ENCODE measurements at regions not wholly inside any gene's neighbourhood (a gene's known extent, or its start where the extent isn't known, plus 50 kb on each side); places are given as distances from the start of the nearest gene placed in this dataset.

- TF ChIP-seq EZH2 (IDR thresholded peaks at IDR 0.05; ENCODE audit: low read length, missing control alignments) (no peak), CTCF (conservative IDR thresholded peaks at IDR 0.05 in 1 of 2, IDR thresholded peaks at IDR 0.05 in 1 of 2; ENCODE audit: low read depth in 1 of 2, low read length in 2 of 2) (no peak)
- H3K27ac ChIP-seq (ENCODE audit: insufficient read depth, low read length) = no peak overlapping the region
- H3K4me1 ChIP-seq (ENCODE audit: control insufficient read depth, extremely low read depth, insufficient read depth, low read length) = no peaks in the 10 kb centered on the region
- H3K9ac ChIP-seq (ENCODE audit: insufficient read depth, low read length) = no peak overlapping the region
- no peak overlapping the region for H3K4me2 ChIP-seq (ENCODE audit: extremely low read depth, insufficient read depth, low read length)
- no peak overlapping the region for H2AFZ ChIP-seq (ENCODE audit: low read length)
- H3K36me3 ChIP-seq (ENCODE audit: control insufficient read depth, insufficient read depth, low read length) = no peaks in the 10 kb centered on the region
- H3K9me3 ChIP-seq (ENCODE audit: control insufficient read depth, insufficient read depth, low read depth, low read length) = no peaks in the 10 kb centered on the region
- DNase-seq (ENCODE audit: low read depth in 2 of 2) = no peak
- no peaks in the 10 kb centered on the region for H4K20me1 ChIP-seq (ENCODE audit: control insufficient read depth, extremely low read depth, insufficient read depth, low read length)
- H3K27me3 ChIP-seq (ENCODE audit: control insufficient read depth, insufficient read depth, low read length) = peaks cover 5% of the 10 kb centered on the region
- H3K79me2 ChIP-seq (ENCODE audit: control insufficient read depth, insufficient read depth, low read length) = no peaks in the 10 kb centered on the region
- no peak overlapping the region for H3K4me3 ChIP-seq (replicated peaks in 1 of 4; ENCODE audit: control extremely low read depth in 1 of 4, insufficient read depth in 1 of 4, low read depth in 3 of 4, low read length in 4 of 4)
These were observed 427.1 kb upstream of the ZMIZ1 start for GRCh38 chr10:78641693-78642092.

- Histone ChIP-seq H3K36me3 (ENCODE audit: control insufficient read depth, insufficient read depth, low read length) (no peaks in the 10 kb centered on the region), H3K4me3 (replicated peaks in 1 of 4; ENCODE audit: control extremely low read depth in 1 of 4, insufficient read depth in 1 of 4, low read depth in 3 of 4, low read length in 4 of 4) (no peak overlapping the region), H3K4me1 (ENCODE audit: control insufficient read depth, extremely low read depth, insufficient read depth, low read length) (no peaks in the 10 kb centered on the region), H3K79me2 (ENCODE audit: control insufficient read depth, insufficient read depth, low read length) (no peaks in the 10 kb centered on the region), H4K20me1 (ENCODE audit: control insufficient read depth, extremely low read depth, insufficient read depth, low read length) (no peaks in the 10 kb centered on the region), H3K27ac (ENCODE audit: insufficient read depth, low read length) (no peak overlapping the region), H3K9me3 (ENCODE audit: control insufficient read depth, insufficient read depth, low read depth, low read length) (no peaks in the 10 kb centered on the region), H3K9ac (ENCODE audit: insufficient read depth, low read length) (no peak overlapping the region), H3K4me2 (ENCODE audit: extremely low read depth, insufficient read depth, low read length) (no peak overlapping the region), H2AFZ (ENCODE audit: low read length) (no peak overlapping the region), H3K27me3 (ENCODE audit: control insufficient read depth, insufficient read depth, low read length) (peaks cover 2% of the 10 kb centered on the region)
- TF ChIP-seq CTCF (conservative IDR thresholded peaks at IDR 0.05 in 1 of 2, IDR thresholded peaks at IDR 0.05 in 1 of 2; ENCODE audit: low read depth in 1 of 2, low read length in 2 of 2) = no peak
- TF ChIP-seq EZH2 (IDR thresholded peaks at IDR 0.05; ENCODE audit: low read length, missing control alignments) = no peak
- DNase-seq (ENCODE audit: low read depth in 2 of 2) = no peak
These were observed 426.4 kb upstream of the ZMIZ1 start for GRCh38 chr10:78642269-78642816.

GRCh38 chr10:78643513-78643912 lies 425.3 kb upstream of the ZMIZ1 start:
- no peak for DNase-seq (ENCODE audit: low read depth in 2 of 2)
- Histone ChIP-seq H3K27ac (ENCODE audit: insufficient read depth, low read length) (no peak overlapping the region), H4K20me1 (ENCODE audit: control insufficient read depth, extremely low read depth, insufficient read depth, low read length) (no peaks in the 10 kb centered on the region), H3K9ac (ENCODE audit: insufficient read depth, low read length) (no peak overlapping the region), H3K4me3 (replicated peaks in 1 of 4; ENCODE audit: control extremely low read depth in 1 of 4, insufficient read depth in 1 of 4, low read depth in 3 of 4, low read length in 4 of 4) (no peak overlapping the region), H3K4me2 (ENCODE audit: extremely low read depth, insufficient read depth, low read length) (no peak overlapping the region), H3K79me2 (ENCODE audit: control insufficient read depth, insufficient read depth, low read length) (no peaks in the 10 kb centered on the region), H3K4me1 (ENCODE audit: control insufficient read depth, extremely low read depth, insufficient read depth, low read length) (no peaks in the 10 kb centered on the region), H3K36me3 (ENCODE audit: control insufficient read depth, insufficient read depth, low read length) (no peaks in the 10 kb centered on the region), H3K27me3 (ENCODE audit: control insufficient read depth, insufficient read depth, low read length) (peaks cover 2% of the 10 kb centered on the region), H3K9me3 (ENCODE audit: control insufficient read depth, insufficient read depth, low read depth, low read length) (no peaks in the 10 kb centered on the region), H2AFZ (ENCODE audit: low read length) (no peak overlapping the region)
- TF ChIP-seq CTCF (conservative IDR thresholded peaks at IDR 0.05 in 1 of 2, IDR thresholded peaks at IDR 0.05 in 1 of 2; ENCODE audit: low read depth in 1 of 2, low read length in 2 of 2) = no peak
- TF ChIP-seq EZH2 (IDR thresholded peaks at IDR 0.05; ENCODE audit: low read length, missing control alignments) = no peak
